GM21360 (cell line): ENCODE measurements at regions not wholly inside any gene's neighbourhood (a gene's known extent, or its start where the extent isn't known, plus 50 kb on each side); places are given as distances from the start of the nearest gene placed in this dataset.

Experiments
- ATAC-seq: cut with Tn5 transposase; IDR thresholded peaks from one replicate; pipeline ENCODE4 v1.9.1; 2021; ENCODE audit warnings: mild to moderate bottlenecking, moderate library complexity; ENCODE audit not compliant: unreplicated experiment

DNA sequence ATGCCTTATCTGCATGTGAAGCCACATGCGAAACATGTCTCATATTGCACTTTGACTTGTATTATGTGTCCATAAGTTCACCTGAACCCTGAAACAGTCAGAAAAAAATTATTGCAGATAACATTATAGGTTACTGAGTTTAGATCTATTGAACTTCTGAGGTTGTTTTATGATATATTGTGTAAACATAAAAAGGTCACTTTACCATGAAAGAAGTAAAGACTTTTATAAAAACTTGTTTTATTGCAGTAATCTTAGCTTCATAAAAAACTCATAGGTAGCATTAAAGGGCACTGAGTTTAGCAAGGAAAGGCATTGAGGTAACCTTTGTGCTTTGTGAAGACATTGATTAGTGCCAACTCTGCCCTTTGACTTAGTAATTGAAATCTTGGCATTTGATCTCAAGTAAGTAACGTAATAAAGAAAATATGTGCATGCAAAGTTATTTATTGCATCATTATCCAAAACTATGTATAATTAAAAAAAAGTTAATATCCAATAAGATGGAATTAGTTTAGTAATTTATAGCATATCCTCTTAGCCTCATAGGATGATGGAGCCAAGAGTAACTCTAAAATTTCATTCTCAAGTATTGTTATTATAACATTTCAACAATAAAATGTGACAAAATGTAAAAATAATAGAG is 313.3 kb upstream of the ATP2B1 start:
- ATAC-seq, result no peak

DNA sequence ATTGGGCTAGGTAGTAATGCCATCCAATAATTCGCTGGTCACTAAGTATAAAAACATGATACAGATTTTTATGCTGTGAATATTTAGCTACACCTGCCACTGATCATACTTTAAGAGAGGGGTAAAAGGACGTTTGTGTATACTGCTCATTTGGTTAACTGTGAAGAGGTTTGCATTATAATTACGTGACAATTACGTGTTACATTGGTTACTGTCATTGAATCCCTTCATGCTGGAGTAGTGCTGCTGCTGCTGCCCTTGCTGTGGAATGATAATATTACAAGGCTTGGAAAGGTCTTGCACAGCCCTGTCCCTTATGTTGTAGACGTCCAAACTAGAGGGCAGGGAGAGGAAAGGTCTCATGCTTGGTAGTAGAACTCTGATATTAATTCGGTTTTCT is 312.2 kb upstream of the ATP2B1 start:
- no peak for ATAC-seq

DNA sequence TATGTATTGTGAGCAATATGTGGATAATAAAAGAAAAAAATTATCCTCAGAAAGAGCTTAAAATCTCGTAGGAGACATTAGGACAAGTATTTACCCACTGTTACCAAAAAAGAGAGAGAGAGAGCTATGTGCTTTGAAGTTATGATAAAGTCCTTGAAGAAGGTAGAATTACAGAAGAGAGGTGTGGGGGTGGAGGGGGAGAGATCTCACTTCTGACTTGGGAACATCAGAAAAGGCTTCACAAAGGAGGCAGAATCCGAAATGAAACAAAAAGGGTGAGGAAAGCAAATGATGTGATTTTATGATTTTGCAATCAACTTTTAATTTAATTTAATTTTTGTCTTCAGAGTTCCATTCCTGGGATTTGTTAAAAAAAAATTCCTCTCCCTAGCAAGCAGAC is 311.8 kb upstream of the ATP2B1 start:
- no peak for ATAC-seq

DNA sequence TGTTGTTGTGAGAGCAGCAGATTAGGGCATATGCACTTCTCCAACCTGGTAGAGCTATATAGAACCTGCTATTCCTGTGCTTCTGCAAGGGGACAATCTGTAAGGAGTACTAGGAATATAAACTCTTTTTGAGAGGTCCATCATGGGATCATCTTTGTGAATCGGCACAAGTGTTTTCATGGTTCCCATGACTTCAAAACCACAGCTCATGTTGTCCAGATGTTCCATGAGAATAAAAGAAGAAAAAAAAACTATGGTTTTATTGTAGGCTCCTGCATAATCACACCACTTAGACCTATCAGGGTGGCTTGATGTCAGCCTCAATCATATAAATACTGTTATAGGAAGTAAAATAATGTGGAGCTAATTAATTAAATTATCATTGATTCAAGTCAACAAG is 311.4 kb upstream of the ATP2B1 start:
- ATAC-seq, result no peak

DNA sequence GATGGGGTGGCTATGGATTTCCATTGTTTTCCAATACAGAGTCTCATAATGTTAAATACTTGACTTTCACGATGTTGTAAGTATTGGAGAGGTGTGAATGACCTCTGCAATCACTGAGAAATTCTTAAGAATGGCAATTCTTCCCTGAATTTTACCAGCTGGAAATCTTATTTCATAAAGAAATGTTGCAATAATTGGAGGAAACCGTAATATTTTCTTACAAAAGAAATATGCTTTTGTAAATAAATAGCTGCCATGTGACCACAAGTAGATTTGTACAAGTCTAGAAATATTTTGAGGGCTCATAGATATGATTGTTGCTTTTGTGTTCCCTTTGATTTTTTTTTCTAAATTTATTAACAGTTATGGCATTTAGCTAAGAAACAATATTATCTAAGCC is 308.7 kb upstream of the ATP2B1 start:
- ATAC-seq, result no peak

DNA sequence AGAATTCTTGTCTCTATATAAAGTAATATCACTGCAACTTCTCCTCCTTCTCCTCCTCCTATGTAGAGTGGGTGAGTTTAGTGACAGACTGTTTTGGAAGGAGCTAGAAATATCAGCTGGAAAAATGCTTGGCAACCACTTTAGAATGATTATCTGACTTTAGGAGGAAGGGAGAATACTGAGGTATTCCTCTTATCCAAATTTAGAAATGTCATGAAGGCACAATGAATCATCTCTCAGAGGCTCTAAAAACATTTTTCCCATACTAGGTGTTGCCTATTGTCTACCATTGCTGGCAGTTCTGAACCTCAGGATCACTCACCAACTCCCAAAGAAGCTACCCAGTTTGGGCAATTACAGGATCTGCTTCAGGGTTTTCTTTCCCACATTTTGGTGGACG is 306.6 kb upstream of the ATP2B1 start:
- no peak for ATAC-seq

DNA sequence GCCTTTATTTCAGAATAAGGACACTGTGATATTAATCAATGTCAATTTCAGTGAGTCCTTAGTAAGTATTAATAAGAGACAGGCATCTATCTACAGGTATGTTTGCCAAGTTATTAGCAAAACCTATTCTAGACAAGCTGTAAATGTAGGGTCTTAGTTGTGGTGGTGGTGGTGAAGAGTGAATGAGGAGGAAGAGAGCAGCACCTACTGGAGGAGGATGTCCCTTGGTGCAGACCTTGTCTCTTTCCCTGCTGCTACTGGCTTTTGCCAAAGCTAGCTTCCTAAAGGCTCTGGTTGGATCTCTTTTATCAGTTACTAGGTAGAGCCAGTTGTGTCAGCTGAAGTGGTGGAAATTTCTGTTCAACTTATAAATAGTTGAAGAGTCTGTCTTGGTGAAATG is 304.8 kb upstream of the ATP2B1 start:
- ATAC-seq, result peak; percentile 59

DNA sequence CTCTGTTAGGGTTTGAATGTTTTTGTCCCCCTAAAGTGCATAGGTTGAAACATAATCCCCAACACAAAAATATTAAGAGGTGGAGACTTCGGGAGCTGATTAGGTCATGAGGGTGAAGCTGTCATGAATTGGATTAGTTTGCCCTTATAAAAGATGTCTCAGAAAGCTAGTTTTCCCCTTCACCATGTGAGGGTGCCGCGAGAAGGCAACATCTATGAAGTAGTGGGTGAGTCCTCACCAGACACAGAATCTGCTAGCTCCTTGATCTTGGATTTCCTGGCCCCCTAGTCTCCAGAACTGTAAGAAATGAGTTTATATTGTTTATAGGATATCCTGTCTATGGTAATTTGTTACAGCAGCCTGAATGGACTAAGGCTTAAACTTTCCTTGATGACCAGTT is 301.5 kb upstream of the ATP2B1 start:
- no peak for ATAC-seq

DNA sequence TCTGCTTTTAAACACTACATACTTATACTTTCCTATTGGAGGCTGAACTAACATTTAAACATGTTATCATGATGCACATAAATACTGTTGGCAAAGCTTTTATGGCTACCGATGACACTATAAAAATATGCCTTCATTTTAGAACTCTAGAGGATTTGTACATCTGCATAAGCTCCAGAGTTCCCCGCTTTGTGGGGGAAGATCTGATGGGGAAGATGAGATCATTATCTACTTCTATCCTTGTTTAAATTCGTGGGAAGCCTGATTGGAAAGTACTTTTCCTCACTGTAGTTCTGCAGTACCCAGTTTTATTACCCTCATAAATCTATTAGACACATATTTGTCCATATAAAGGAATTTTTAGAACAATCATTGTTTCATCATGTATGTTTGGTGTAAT is 299.6 kb upstream of the ATP2B1 start:
- ATAC-seq, result no peak

DNA sequence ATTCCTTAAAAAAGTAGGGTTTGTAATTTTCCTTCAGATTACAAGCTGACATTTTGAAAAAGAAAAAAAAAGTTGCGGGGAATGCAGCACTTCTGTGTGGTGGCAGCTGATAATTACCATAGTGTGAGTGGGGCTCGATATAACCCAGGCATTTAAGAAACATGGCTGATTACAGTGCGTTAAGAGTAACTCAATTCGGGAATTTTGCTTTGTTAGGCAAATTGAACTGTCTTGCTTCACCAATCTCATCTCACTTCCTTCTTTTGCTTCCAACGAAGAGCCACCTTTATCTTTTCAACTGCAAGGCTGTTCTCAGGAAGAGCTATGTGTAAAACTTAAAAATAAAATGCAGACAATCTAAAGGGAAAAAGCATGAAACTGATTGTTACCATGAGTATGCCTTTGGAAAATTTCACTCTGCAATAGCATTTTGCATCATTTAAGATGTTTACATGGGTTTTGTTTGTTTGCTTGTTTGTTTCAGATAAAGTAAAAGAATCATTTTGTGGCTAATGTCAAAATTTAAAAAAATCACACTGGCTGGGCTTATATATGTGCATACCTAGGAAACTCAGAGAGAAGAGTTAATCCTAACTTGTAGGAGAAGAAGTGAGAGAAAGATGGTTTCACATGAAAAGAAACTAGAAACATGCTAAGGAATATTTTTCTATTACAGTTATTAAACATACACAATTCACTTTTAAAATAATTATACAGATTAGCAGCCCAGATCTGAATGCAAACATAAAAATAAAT is 295.9 kb upstream of the ATP2B1 start:
- peak; percentile 76 for ATAC-seq

DNA sequence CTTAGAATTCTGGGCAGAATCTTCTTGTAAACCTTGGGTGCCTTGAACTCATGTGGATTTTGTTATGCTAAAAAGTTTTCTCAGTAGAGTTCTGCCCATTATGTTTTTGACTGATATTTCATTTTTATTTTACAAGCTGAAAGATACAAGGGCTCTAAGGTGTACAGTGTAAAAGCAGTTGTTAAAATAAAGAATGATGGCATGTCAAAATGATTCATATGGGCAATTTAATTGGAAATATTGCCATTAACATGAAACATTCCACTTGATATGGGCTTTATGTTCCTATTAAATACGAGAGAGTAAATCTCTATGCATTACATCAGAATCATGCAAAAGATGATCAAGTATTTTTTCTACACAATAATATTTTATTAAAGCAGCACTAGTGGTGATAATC is 295.1 kb upstream of the ATP2B1 start:
- ATAC-seq, result no peak

DNA sequence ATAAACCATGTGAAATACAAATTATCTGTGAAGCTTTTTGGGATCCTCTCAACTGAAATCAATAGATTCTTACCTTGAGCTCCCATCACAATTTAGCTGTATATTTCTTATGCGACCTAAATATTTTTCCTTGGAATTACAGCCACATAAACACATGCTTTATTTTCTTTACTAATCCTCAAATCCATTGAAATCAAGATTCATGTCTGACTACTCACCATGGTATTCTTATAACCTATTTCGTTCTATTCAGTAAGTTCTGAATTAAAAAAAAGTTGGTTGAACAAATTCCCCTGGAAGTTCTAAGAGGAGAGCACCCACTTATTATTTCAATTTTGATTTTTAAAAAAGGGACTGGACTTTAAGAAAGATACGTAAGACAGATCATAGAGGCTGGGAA is 292.1 kb upstream of the ATP2B1 start:
- ATAC-seq, result no peak

DNA sequence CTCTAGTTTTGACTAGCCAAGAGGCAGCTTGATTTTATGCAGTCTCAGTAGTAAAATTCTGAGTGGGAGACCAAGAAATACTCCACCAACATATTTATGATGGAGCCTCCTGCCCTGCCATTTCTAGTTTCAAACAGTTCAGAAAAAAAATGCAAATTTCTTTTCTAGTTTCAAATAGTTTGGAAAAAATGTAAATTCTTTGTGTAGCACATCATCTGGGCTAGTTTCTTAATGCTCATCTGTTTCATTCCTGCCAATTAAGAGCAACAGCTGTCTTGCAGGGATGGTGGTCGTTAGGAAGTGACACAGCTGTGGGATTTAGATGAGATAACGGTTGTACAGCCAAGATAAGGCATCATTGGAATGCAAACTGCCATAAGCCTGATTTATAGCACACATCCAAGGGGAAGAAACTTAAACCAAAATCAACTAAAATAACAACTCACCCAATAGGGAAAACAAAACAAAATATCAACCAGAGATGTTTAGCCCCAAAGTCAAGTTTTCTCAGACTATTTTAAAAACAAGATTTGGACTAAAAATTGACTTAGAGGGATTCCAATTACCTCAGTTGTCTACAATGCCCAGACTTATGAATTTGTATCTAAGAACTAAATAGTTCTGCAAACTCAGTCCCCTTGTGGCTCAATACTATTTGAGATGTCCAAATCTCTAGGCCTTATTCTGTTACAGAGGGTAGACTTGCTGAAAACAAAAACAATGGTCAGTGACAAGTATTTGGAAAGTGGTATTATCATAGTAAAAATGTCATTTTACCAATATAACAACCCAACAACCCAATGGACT is 291.3 kb upstream of the ATP2B1 start:
- no peak for ATAC-seq

DNA sequence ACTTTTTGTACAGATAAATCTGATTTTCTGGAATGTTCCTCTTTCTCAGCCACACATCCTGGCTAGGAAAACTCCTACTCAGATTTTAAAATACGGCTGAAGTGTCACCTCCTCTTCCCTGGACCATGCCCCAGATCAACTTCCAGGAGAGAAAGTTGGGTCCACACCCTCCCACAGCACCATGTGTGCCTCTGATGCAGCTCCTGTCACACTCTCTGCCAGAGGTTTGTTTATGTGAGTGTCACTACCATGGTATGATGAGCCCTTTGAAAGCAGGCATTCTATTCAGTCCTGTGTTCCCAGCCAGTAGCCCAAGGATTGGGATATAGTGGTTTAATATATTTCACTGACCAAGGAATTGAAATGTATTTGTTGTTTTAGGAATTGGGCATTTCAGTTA is 287.2 kb upstream of the ATP2B1 start:
- no peak for ATAC-seq

DNA sequence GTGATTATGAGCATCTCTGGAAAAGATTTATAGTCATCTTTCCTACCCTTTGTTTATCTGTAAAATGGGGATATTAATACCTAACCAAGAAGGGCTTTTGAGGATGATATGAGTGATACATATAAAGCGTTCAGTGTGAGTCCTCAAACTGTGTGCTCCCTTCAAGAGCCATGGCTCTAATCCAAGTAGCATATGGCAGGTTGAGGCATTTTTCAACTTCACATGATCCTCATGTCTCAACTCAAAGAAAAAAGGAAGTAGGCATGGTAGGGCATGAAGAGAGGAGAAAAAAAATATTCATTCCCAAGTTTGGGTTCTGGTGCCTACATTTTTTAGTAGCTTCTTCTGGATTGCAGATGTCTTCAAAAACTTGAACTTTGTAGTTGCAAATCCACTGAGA is 286.3 kb upstream of the ATP2B1 start:
- no peak for ATAC-seq

DNA sequence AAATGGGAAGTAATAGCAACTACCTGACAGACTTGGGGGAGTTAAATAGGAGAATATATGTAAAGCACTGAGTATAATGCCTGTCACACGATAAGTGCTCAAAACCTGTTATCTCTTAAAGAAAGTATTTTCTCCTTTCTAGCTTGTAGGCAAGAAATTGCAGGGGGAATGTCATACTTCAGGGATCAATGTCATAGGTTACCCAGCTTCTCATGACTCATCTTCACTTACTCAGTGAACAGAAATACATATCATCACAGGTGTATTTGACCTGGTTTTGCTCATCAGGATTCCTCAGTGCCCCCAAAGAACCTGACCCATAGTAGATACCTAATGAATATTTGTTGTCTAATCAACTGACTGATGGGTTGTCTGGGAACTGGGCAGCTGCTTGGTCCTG is 285.0 kb upstream of the ATP2B1 start:
- ATAC-seq, result no peak

DNA sequence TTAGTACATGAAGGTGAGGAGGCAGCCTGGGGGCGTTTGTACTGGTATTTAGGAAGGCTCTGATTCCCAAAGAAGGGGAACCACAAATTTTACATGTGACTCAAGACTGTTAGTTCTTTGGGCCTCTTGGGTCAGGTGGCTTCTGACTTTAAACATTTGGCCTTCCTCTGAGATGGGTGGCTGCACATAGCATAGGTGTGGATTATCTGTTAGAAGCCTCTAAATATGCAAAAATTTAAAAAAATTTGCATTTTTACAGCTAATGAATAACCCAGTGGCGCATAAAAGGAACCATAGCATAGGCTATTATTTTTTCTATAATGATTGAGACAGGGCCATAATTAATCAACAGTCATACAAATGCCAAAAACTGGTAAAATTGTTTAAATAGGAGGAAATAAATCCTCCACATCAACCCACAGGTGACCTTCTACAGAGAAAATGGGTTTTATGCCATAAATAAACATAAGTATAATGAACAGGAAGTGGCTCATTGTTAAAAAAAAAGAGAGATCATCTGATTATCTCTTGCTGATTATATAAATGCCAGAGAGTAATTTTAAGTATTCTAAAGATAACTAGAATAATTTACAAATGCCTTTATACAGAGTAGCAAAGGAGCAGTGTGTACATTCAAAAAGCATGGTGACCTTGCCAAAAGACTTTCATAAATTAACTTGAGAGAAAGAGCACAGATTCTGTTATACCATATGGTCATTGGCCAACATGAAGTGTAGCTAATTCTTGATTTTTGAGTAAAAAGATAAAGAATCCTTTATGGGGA is 284.2 kb upstream of the ATP2B1 start:
- no peak for ATAC-seq

DNA sequence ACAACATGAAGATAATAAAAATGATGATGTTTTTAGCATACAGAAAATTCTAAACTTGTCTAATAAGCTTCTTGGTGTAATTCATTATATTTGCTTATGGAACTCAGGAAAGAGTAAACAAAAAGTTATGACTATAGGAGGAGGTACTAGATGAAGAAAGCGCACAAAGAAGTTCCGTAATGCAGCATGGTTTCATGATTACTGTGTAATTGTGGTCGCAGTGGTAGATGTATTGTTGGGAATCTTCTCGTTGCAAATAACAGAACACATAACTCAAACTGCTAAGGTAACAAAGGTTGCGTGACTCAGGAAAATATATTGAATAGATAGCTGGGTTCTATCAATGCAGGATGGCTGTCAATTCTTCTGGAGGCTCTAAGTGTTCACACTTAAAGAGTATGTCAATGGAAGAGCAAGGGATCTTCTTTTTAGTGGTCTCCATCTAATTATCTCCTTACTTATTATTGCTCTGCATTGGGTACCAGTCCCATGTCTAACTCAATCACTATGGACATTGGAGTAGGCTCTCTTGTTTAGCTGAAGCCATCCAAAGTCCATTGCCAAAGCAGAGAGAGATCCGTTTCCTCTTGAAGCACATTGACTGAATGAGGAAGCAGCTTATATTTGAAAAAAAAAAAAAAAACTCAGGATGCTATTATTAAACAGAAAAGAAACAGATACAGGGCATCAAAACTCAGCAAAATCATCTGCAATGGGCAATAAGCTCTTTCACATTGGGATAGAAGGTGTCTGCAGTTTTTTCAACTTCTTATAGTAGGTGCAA is 283.4 kb upstream of the ATP2B1 start:
- no peak for ATAC-seq

DNA sequence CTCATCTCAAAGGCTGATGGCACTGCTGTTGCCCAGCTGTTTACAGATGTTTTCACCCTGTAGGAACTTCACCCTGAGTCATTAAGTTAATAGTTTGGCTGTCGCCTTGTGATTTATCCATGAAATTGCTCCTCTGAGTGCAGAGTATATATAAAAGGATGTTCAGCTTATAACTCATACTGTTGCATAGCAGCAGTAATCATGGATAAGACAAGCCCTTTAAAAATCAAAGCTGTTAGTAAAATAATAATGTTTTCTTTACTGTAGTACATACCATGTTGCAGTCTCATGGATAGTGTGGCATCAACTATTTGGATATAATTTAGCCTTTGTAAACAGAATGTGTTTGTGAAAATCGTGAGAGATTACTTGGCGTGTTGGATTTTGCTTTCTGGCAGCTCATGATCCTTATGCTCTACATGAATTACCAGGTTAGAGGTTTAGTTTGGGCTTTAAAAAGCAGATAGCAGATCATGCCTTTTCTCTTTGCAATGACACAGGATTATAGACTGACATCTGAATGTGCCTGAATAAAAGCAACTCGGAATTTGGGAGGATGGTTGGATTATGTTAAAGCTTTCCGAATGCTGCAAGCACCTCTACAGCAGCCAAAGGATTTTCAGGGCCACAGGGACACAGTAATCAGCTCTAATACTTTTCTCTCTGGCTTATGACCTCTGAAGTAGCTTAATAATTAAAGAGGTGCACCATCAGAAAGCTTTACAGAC is 279.7 kb upstream of the ATP2B1 start:
- ATAC-seq, result no peak

DNA sequence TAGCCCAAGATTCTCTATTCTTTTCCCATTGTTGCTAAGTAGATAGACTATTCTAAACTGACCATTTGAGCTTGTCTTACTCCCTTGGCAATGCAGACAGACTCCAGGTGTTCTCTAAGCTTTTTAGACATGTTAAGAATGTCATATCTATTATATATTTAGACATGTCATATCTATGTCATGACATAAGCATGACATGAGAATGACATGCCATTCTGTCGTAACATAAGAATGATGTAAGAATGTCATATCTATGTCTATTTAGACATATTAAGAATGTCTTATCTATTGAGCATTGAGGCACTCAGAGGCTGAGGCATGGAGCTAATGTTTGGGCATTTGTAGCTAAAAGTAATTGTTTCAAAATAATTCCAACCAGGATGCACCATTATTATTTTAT is 277.3 kb upstream of the ATP2B1 start:
- no peak for ATAC-seq
